HEK293 (cell line): ENCODE measurements at regions not wholly inside any gene's neighbourhood (a gene's known extent, or its start where the extent isn't known, plus 50 kb on each side); places are given as distances from the start of the nearest gene placed in this dataset.

Experiments used
- CTCF ChIA-PET: fragments of 350-600 bp; formaldehyde crosslinking; extraction: SDS; loops from one replicate; lab custom pipeline; 2021; ENCODE audit warnings: antibody characterized with exemption; lab: Yijun Ruan, JAX
- POLR2A ChIA-PET: fragments of 300-600 bp; formaldehyde crosslinking; extraction: SDS; loops from one replicate; lab custom pipeline; 2020; ENCODE audit warnings: antibody characterized with exemption, inconsistent platforms; lab: Yijun Ruan, JAX
- H3K27ac ChIP-seq: fragments of 200-500 bp; sonication (Bioruptor generic); 2 replicates; pipeline ENCODE4 v1.5.1; 2014; ENCODE audit warnings: low read depth, low read length, control low read depth, inconsistent platforms; ENCODE audit errors: extremely low read depth
- H3K36me3 ChIP-seq, 2 experiments: fragments of 200-500 bp in 1 of 2; sonication (Bioruptor generic) in 1 of 2; 1 replicate in 1 of 2; 2 replicates in 1 of 2; pipeline ENCODE4 v1.5.1; 2014 to 2017; ENCODE audit warnings: inconsistent platforms in 2 of 2, low read length in 2 of 2; ENCODE audit not compliant: control insufficient read depth in 2 of 2, insufficient read depth in 1 of 2
- H3K4me1 ChIP-seq: fragments of 200-500 bp; sonication (Bioruptor generic); 2 replicates; pipeline ENCODE4 v1.5.1; 2014; ENCODE audit warnings: mild to moderate bottlenecking, low read length, inconsistent platforms; ENCODE audit not compliant: control insufficient read depth, insufficient read depth
- H3K4me3 ChIP-seq: 2 replicates; pipeline ENCODE4 v1.5.1; 2011; ENCODE audit warnings: low read depth, mild to moderate bottlenecking, control low read depth, low read length, moderate library complexity
- H3K9me3 ChIP-seq: fragments of 200-500 bp; sonication (Bioruptor generic); 2 replicates; pipeline ENCODE4 v1.5.1; 2014; ENCODE audit warnings: low read depth, low read length, inconsistent platforms; ENCODE audit not compliant: control insufficient read depth, insufficient read depth
- BCL11B ChIP-seq: fragments of 450-650 bp; formaldehyde crosslinking; IDR thresholded peaks from 2 replicates; pipeline ENCODE4 v1.5.1; 2016; ENCODE audit warnings: low read depth, missing biosample characterization, missing genetic modification characterization
- IKZF3 ChIP-seq: fragments of 450-650 bp; IDR thresholded peaks from 2 replicates; pipeline ENCODE4 v1.5.0; 2018; ENCODE audit warnings: missing biosample characterization, mild to moderate bottlenecking, missing genetic modification characterization, moderate library complexity
- INSM2 ChIP-seq: fragments of 450-650 bp; formaldehyde crosslinking; IDR thresholded peaks from 2 replicates; pipeline ENCODE4 v1.5.1; 2016; ENCODE audit warnings: missing biosample characterization, missing genetic modification characterization
- MZF1 ChIP-seq: fragments of 450-650 bp; formaldehyde crosslinking; IDR thresholded peaks from 2 replicates; pipeline ENCODE4 v1.5.1; 2017; ENCODE audit warnings: missing biosample characterization, missing genetic modification characterization, borderline replicate concordance
- TRIM28 ChIP-seq: IDR thresholded peaks from 2 replicates; pipeline ENCODE4 v1.6.1; 2011; ENCODE audit warnings: low read length, control low read depth, borderline replicate concordance
- YY1 ChIP-seq: fragments of 450-650 bp; formaldehyde crosslinking; IDR thresholded peaks from 2 replicates; pipeline ENCODE4 v1.5.1; 2018; ENCODE audit warnings: missing biosample characterization, missing genetic modification characterization
- ZBTB7A ChIP-seq: fragments of 450-650 bp; formaldehyde crosslinking; IDR thresholded peaks from 2 replicates; pipeline ENCODE4 v1.5.1; 2016; ENCODE audit warnings: low read depth, missing biosample characterization, missing genetic modification characterization
- ZNF133 ChIP-seq: fragments of 450-650 bp; formaldehyde crosslinking; IDR thresholded peaks from 2 replicates; pipeline ENCODE4 v1.5.1; 2016; ENCODE audit warnings: missing biosample characterization, missing genetic modification characterization
- ZNF18 ChIP-seq: fragments of 450-650 bp; formaldehyde crosslinking; IDR thresholded peaks from 2 replicates; pipeline ENCODE4 v1.5.1; 2016; ENCODE audit warnings: missing biosample characterization, missing genetic modification characterization
- ZNF266 ChIP-seq: fragments of 450-650 bp; formaldehyde crosslinking; IDR thresholded peaks from 2 replicates; pipeline ENCODE4 v1.5.1; 2016; ENCODE audit warnings: missing biosample characterization, missing genetic modification characterization, low read depth
- ZNF324 ChIP-seq: fragments of 450-650 bp; formaldehyde crosslinking; IDR thresholded peaks from 2 replicates; pipeline ENCODE4 v1.5.1; 2016; ENCODE audit warnings: missing biosample characterization, missing genetic modification characterization
- ZNF366 ChIP-seq: fragments of 450-650 bp; formaldehyde crosslinking; conservative IDR thresholded peaks from 2 replicates; pipeline ENCODE4 v1.5.1; 2016; ENCODE audit warnings: missing biosample characterization, missing genetic modification characterization
- ZNF416 ChIP-seq: fragments of 450-650 bp; formaldehyde crosslinking; IDR thresholded peaks from 2 replicates; pipeline ENCODE4 v1.5.1; 2016; ENCODE audit warnings: missing biosample characterization, missing genetic modification characterization
- ZNF488 ChIP-seq: fragments of 450-650 bp; formaldehyde crosslinking; IDR thresholded peaks from 2 replicates; pipeline ENCODE4 v1.5.1; 2016; ENCODE audit warnings: missing biosample characterization, missing genetic modification characterization
- ZNF560 ChIP-seq: fragments of 450-650 bp; formaldehyde crosslinking; IDR thresholded peaks from 2 replicates; pipeline ENCODE4 v1.5.1; 2017; ENCODE audit warnings: missing biosample characterization, missing genetic modification characterization, borderline replicate concordance
- ZNF629 ChIP-seq: fragments of 450-650 bp; formaldehyde crosslinking; IDR thresholded peaks from 2 replicates; pipeline ENCODE4 v1.5.1; 2017; ENCODE audit warnings: missing biosample characterization, missing genetic modification characterization
- ZNF654 ChIP-seq: fragments of 450-650 bp; formaldehyde crosslinking; IDR thresholded peaks from 2 replicates; pipeline ENCODE4 v1.5.1; 2016; ENCODE audit warnings: low read depth, missing biosample characterization, missing genetic modification characterization
- ZNF704 ChIP-seq: fragments of 450-650 bp; formaldehyde crosslinking; IDR thresholded peaks from 2 replicates; pipeline ENCODE4 v1.5.1; 2016; ENCODE audit warnings: missing biosample characterization, missing genetic modification characterization
- ZNF747 ChIP-seq: fragments of 450-650 bp; formaldehyde crosslinking; IDR thresholded peaks from 2 replicates; pipeline ENCODE4 v1.5.1; 2016; ENCODE audit warnings: missing biosample characterization, missing genetic modification characterization
- ZSCAN23 ChIP-seq: fragments of 450-650 bp; formaldehyde crosslinking; IDR thresholded peaks from 2 replicates; pipeline ENCODE4 v1.5.1; 2016; ENCODE audit warnings: missing biosample characterization, missing genetic modification characterization
- ZSCAN30 ChIP-seq: fragments of 450-650 bp; IDR thresholded peaks from 2 replicates; pipeline ENCODE4 v1.5.1; 2018; ENCODE audit warnings: missing biosample characterization, mild to moderate bottlenecking, missing genetic modification characterization, moderate library complexity

- POLR2A ChIA-PET: no interaction called here
- TF ChIP-seq ZNF416 (tag by site-specific recombination) (no peak), INSM2 (tag by site-specific recombination) (no peak), ZNF488 (tag by site-specific recombination) (no peak), ZNF133 (tag by site-specific recombination) (no peak), ZNF654 (tag by site-specific recombination) (no peak), ZNF704 (no peak), IKZF3 (no peak), ZNF266 (tag by site-specific recombination) (no peak), ZNF324 (tag by site-specific recombination) (no peak), ZNF366 (tag by site-specific recombination) (no peak), ZBTB7A (tag by site-specific recombination) (no peak), YY1 (tag by site-specific recombination) (no peak), ZNF629 (tag by site-specific recombination) (no peak), ZNF747 (tag by site-specific recombination) (no peak), ZNF18 (tag by site-specific recombination) (no peak), ZSCAN30 (tag by site-specific recombination) (no peak), ZSCAN23 (no peak), TRIM28 (no peak), MZF1 (tag by site-specific recombination) (no peak), BCL11B (tag by site-specific recombination) (no peak)
- TF ChIP-seq, all 188 proteins: peak for 0
- Histone ChIP-seq H3K4me3 (no peak overlapping the region), H3K36me3 (no peaks in the 10 kb centered on the region), H3K4me1 (no peaks in the 10 kb centered on the region), H3K27ac (no peak overlapping the region), H3K9me3 (no peaks in the 10 kb centered on the region)
- CTCF ChIA-PET: no interaction called here
Measured at GRCh38 chr18:73681398-73681797, 466.2 kb downstream of the FBXO15 start.

- Histone ChIP-seq H3K4me3 (no peak overlapping the region), H3K4me1 (no peaks in the 10 kb centered on the region), H3K9me3 (no peaks in the 10 kb centered on the region), H3K36me3 (no peaks in the 10 kb centered on the region), H3K27ac (no peak overlapping the region)
- POLR2A ChIA-PET: no interaction called here
- no peak for TF ChIP-seq ZNF560 (tag by site-specific recombination)
- CTCF ChIA-PET: no interaction called here
Measured at GRCh38 chr18:73679941-73680712, 467.5 kb downstream of the FBXO15 start.
